Neuron (in vitro differentiated cells): ENCODE measurements at regions not wholly inside any gene's neighbourhood (a gene's known extent, or its start where the extent isn't known, plus 50 kb on each side); places are given as distances from the start of the nearest gene placed in this dataset.

Experiments used
- H2AFZ ChIP-seq: one replicate; pipeline ENCODE4 v1.6.1; 2013; ENCODE audit warnings: low read depth, mild to moderate bottlenecking, inconsistent platforms, low read length, moderate library complexity
- H3K27me3 ChIP-seq: one replicate; pipeline ENCODE4 v1.6.1; 2013; ENCODE audit warnings: low read length; ENCODE audit not compliant: insufficient read depth
- H3K36me3 ChIP-seq: one replicate; pipeline ENCODE4 v1.6.1; 2013; ENCODE audit warnings: low read length; ENCODE audit not compliant: insufficient read depth
- H3K4me1 ChIP-seq: one replicate; pipeline ENCODE4 v1.6.1; 2013; ENCODE audit warnings: low read length; ENCODE audit not compliant: insufficient read depth
- H3K4me3 ChIP-seq: 2 replicates; pipeline ENCODE4 v1.5.1; 2013; ENCODE audit warnings: mild to moderate bottlenecking, low read length, moderate library complexity
- H3K9me3 ChIP-seq: one replicate; pipeline ENCODE4 v1.6.1; 2013; ENCODE audit warnings: low read length

GRCh38 chr4:162622664-162623063, 458.9 kb upstream of the FSTL5 start:
- Histone ChIP-seq H3K4me3 (no peak overlapping the region), H3K9me3 (no peaks in the 10 kb centered on the region), H3K36me3 (no peaks in the 10 kb centered on the region), H3K27me3 (no peaks in the 10 kb centered on the region), H2AFZ (no peak overlapping the region), H3K4me1 (no peaks in the 10 kb centered on the region)

DNA sequence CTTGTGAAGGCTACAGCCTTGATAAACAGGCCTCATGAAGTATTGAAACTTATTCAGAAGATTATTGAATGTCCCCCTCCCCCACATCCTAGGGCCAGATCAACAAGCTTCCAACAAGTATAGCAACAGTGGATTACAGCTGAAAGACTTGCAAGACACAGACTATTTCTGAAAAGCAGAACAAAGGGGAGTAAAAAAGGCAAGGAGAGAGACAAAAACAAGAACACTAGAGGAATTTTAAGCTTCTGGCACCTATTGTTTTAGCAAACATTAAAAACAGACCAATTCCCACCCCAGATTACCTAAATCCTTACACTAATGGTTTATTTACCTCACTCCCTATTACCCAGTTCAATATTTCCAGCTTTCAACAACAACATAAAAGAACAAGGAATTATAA, 446.3 kb upstream of the FSTL5 start:
- Histone ChIP-seq H3K4me1 (no peaks in the 10 kb centered on the region), H3K4me3 (no peak overlapping the region), H2AFZ (no peak overlapping the region), H3K36me3 (no peaks in the 10 kb centered on the region), H3K9me3 (no peaks in the 10 kb centered on the region), H3K27me3 (no peaks in the 10 kb centered on the region)

DNA sequence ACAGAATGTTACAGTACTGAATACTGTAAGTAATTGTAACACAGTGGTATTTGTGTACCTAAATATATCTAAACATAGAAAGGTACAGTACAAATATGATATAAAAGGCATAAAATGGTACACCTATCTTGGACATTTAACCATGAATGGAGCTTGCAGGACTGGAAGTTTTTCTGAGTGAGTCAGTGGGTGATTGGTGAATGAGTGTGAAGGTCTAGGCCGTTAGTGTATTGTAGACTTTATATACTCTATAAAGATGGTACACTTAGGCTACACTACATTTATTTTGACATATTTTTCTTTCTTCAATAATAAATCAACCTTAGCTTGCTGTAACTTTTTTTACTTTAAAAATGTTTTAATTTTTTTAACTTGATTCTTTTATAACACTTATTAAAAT, 422.5 kb upstream of the FSTL5 start:
- Histone ChIP-seq H3K4me3 (no peak overlapping the region), H2AFZ (no peak overlapping the region), H3K4me1 (no peaks in the 10 kb centered on the region), H3K27me3 (no peaks in the 10 kb centered on the region), H3K36me3 (no peaks in the 10 kb centered on the region), H3K9me3 (no peaks in the 10 kb centered on the region)

DNA sequence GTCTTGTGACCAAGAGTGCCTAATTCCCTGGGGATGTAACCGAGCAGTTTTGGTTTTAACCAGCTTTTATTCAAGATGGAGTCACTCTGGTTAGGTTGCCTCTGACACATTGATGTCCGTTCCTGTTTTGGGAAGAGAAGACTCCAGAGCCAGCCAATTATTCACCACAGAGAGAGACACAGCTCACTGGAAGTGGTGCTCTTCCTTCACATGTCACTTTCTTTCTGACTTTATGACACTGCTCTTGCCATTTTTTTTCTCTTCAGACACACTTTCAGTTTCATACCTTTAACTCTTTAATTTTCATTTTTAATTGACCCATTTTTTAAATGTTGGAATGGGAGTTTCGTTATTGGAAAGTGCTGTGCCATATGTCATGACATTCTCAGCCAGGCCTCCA, 418.4 kb upstream of the FSTL5 start:
- Histone ChIP-seq H3K4me1 (no peaks in the 10 kb centered on the region), H3K36me3 (no peaks in the 10 kb centered on the region), H2AFZ (no peak overlapping the region), H3K9me3 (no peaks in the 10 kb centered on the region), H3K4me3 (no peak overlapping the region), H3K27me3 (no peaks in the 10 kb centered on the region)

DNA sequence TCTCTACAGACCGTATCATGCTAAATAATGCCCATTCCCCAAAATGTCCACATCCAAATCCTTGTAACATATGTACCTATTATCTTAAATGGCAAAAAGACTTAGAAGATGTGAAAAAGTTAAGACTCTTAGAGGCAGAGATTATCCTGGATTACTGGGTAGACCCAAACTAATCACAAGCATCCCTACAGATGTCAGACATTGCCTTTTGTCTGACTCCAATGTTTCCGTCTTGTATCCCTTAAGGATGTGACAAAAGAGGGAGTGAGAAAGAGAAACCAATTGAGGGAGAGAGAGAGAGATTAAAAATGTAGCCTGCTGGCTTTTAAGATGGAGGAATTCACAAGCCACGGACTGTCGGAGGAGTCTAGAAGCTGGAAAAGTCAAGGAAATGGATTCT, 401.9 kb upstream of the FSTL5 start:
- Histone ChIP-seq H3K4me1 (no peaks in the 10 kb centered on the region), H3K9me3 (no peaks in the 10 kb centered on the region), H2AFZ (no peak overlapping the region), H3K27me3 (no peaks in the 10 kb centered on the region), H3K36me3 (no peaks in the 10 kb centered on the region), H3K4me3 (no peak overlapping the region)

DNA sequence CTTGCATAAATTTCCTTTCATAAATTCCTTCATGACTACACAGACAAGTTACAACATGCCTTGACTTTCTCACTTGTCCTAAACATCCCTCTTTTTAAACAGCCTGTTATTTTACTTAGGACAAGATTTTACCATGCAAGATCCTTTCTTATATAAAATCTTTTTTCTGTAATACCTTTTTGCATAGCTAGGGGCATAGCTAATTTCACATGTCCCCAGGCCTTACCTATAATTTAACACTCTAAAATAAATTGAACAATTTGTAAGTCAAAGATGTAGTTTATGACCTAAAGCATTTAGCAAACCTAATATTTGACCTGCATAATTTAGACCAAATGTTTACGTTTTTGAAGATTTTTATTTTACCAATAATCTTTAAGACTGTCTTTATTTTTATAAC, 396.3 kb upstream of the FSTL5 start:
- H3K9me3 ChIP-seq, result no peaks in the 10 kb centered on the region
- H3K4me3 ChIP-seq, result no peak overlapping the region

GRCh38 chr4:162557516-162558106, 393.8 kb upstream of the FSTL5 start:
- Histone ChIP-seq H2AFZ (no peak overlapping the region), H3K36me3 (no peaks in the 10 kb centered on the region), H3K27me3 (no peaks in the 10 kb centered on the region), H3K9me3 (no peaks in the 10 kb centered on the region), H3K4me3 (no peak overlapping the region), H3K4me1 (no peaks in the 10 kb centered on the region)

More for the DNA sequence above, 396.3 kb upstream of the FSTL5 start:
- Histone ChIP-seq H2AFZ (no peak overlapping the region), H3K36me3 (no peaks in the 10 kb centered on the region), H3K4me1 (no peaks in the 10 kb centered on the region), H3K27me3 (no peaks in the 10 kb centered on the region)

- Histone ChIP-seq H3K27me3 (no peaks in the 10 kb centered on the region), H3K4me3 (no peak overlapping the region), H2AFZ (no peak overlapping the region), H3K9me3 (no peaks in the 10 kb centered on the region), H3K36me3 (no peaks in the 10 kb centered on the region), H3K4me1 (no peaks in the 10 kb centered on the region)
Observed at GRCh38 chr4:162535121-162535520, 371.3 kb upstream of the FSTL5 start.

DNA sequence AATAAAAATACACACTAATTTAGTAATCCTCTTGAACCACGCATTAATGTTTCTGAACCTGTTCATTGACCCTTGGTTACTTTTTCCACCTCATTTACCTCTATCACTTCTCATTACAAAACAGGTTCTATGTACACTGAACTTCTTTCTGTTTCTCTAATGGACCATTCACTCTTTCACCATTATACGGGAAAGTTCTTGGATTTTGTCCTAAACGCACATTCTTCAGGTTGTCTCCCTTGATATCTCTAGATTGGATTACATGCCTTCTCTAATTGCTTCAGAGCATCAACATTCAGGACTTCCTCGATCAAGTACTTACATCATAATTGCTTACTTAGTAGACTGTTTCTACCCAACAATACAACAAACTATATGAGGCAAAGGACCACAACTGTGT, 359.4 kb upstream of the FSTL5 start:
- Histone ChIP-seq H3K4me1 (no peaks in the 10 kb centered on the region), H2AFZ (no peak overlapping the region), H3K4me3 (no peak overlapping the region), H3K27me3 (no peaks in the 10 kb centered on the region), H3K36me3 (no peaks in the 10 kb centered on the region), H3K9me3 (no peaks in the 10 kb centered on the region)

- Histone ChIP-seq H3K4me1 (no peaks in the 10 kb centered on the region), H2AFZ (no peak overlapping the region), H3K27me3 (no peaks in the 10 kb centered on the region), H3K4me3 (no peak overlapping the region), H3K9me3 (no peaks in the 10 kb centered on the region), H3K36me3 (no peaks in the 10 kb centered on the region)
Observed at GRCh38 chr4:162522724-162523123, 358.9 kb upstream of the FSTL5 start.

DNA sequence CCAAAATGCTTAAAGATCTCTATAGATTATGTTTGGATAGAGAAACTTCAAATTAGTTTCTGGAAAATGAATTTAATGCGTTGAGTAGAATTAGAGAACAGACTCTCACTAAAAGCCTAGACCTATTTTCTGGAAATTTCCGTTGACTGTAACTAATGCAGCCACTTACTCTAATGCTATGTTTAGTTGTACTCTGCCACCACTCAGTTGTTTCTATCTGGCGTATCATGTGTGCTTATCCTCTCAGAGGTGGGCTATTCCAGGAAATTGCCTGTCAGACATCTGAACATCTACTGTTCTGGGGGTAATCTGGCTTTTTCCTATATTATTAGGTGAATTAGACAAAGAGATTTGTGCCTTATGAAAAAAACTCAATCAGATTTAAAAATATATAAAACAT, 347.1 kb upstream of the FSTL5 start:
- no peaks in the 10 kb centered on the region for H3K9me3 ChIP-seq
- no peaks in the 10 kb centered on the region for H3K36me3 ChIP-seq
- no peak overlapping the region for H2AFZ ChIP-seq
- H3K4me3 ChIP-seq, result no peak overlapping the region
- H3K27me3 ChIP-seq, result no peaks in the 10 kb centered on the region
- no peaks in the 10 kb centered on the region for H3K4me1 ChIP-seq

GRCh38 chr4:162510115-162510514, 346.3 kb upstream of the FSTL5 start:
- H3K9me3 ChIP-seq, result no peaks in the 10 kb centered on the region
- no peaks in the 10 kb centered on the region for H3K36me3 ChIP-seq
- no peak overlapping the region for H3K4me3 ChIP-seq
- H3K4me1 ChIP-seq, result no peaks in the 10 kb centered on the region
- H3K27me3 ChIP-seq, result no peaks in the 10 kb centered on the region
- H2AFZ ChIP-seq, result peak overlapping the region; percentile 55

DNA sequence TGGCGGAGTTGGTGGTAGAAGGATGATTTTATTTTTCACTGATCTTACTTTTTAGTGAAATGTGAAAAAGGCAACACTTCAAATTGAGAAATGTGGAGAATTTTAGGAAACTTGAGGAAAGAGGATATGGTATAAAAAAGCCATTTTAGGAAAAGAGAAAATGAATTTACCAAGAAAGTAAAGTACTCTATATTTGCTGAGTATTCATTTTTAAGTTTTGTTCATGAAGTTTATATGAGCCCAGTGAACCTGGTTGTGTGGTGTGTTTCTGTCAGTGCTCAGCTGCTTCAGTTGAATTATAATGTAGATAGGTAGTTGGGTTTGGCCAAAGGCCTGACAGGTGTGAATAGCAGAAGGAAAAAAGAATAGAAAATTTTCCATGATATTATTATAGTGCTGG, 345.5 kb upstream of the FSTL5 start:
- no peak overlapping the region for H3K4me3 ChIP-seq
- no peaks in the 10 kb centered on the region for H3K27me3 ChIP-seq
- no peak overlapping the region for H2AFZ ChIP-seq
- no peaks in the 10 kb centered on the region for H3K4me1 ChIP-seq
- H3K9me3 ChIP-seq, result no peaks in the 10 kb centered on the region
- no peaks in the 10 kb centered on the region for H3K36me3 ChIP-seq

DNA sequence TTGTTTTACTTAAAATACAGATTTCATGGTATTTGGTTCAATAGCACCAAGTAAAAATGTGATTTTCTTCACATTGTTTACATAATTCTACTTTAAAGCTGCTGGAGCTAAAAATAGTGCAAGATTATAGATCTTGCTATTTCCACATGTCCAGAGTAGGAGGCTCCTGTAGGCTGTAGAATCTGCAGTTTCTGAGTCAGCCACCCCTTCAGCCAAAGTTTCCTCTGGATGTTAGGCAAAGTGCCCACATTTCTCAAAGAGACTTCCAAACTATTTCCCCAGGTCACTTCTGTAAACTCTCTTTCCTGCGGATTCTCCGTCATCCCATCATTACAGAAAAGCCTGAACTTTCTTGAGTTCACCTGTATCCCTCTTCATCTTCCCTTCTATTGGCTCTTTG, 342.5 kb upstream of the FSTL5 start:
- no peaks in the 10 kb centered on the region for H3K27me3 ChIP-seq

More for the DNA sequence above, 342.5 kb upstream of the FSTL5 start:
- no peaks in the 10 kb centered on the region for H3K4me1 ChIP-seq
- no peaks in the 10 kb centered on the region for H3K9me3 ChIP-seq
- no peak overlapping the region for H3K4me3 ChIP-seq
- H2AFZ ChIP-seq, result no peak overlapping the region
- H3K36me3 ChIP-seq, result no peaks in the 10 kb centered on the region
